CD14-positive monocyte (primary cell): ENCODE measurements at regions not wholly inside any gene's neighbourhood (a gene's known extent, or its start where the extent isn't known, plus 50 kb on each side); places are given as distances from the start of the nearest gene placed in this dataset.

Experiments used
- DNase-seq, 3 donors: peaks; one replicate each; pipeline ENCODE4 v3.0.0-alpha.2; 2011 to 2022
- H2AFZ ChIP-seq: 2 replicates; pipeline ENCODE4 v1.6.0; 2012; ENCODE audit warnings: mild to moderate bottlenecking, low read depth, low read length, inconsistent platforms; ENCODE audit not compliant: insufficient read depth, poor library complexity, severe bottlenecking
- H3K27ac ChIP-seq, 2 donors: 1 replicate in 1 of 2; 2 replicates in 1 of 2; pipeline ENCODE4 v1.5.1; 2012 to 2013; ENCODE audit warnings: low read length in 2 of 2, control low read depth in 1 of 2, inconsistent platforms in 1 of 2, low read depth in 1 of 2, mild to moderate bottlenecking in 1 of 2
- H3K27me3 ChIP-seq, 2 donors: one replicate each; pipeline versions ENCODE4 v1.6.0 to v1.6.1; 2011 to 2013; ENCODE audit warnings: low read length in 2 of 2; ENCODE audit not compliant: control insufficient read depth in 2 of 2, insufficient read depth in 2 of 2
- H3K36me3 ChIP-seq, 2 donors: replicated peaks in 1 of 2; 1 replicate in 1 of 2; 2 replicates in 1 of 2; pipeline versions ENCODE4 v1.5.1 to v1.6.1; 2012 to 2013; ENCODE audit warnings: low read length in 2 of 2, control low read depth in 1 of 2, inconsistent platforms in 1 of 2, mild to moderate bottlenecking in 1 of 2; ENCODE audit not compliant: insufficient read depth in 2 of 2, control insufficient read depth in 1 of 2
- H3K4me1 ChIP-seq, 2 donors: 1 replicate in 1 of 2; 2 replicates in 1 of 2; pipeline versions ENCODE4 v1.5.1 to v1.6.1; 2012 to 2013; ENCODE audit warnings: low read length in 2 of 2, control low read depth in 1 of 2, inconsistent platforms in 1 of 2, mild to moderate bottlenecking in 1 of 2, moderate library complexity in 1 of 2; ENCODE audit not compliant: insufficient read depth in 2 of 2, control insufficient read depth in 1 of 2
- H3K4me2 ChIP-seq: replicated peaks from 2 replicates; pipeline ENCODE3; 2012; ENCODE audit warnings: low read length, moderate library complexity, mild to moderate bottlenecking; ENCODE audit not compliant: poor library complexity, severe bottlenecking; ENCODE audit errors: extremely low read depth
- H3K4me3 ChIP-seq, 3 experiments: fragments of 200-600 bp in 1 of 3; sonication (generic) in 1 of 3; replicated peaks in 1 of 3; 1 replicate in 2 of 3; 2 replicates in 1 of 3; pipeline ENCODE4 v1.5.1; 2011 to 2013; ENCODE audit warnings: low read length in 3 of 3, mild to moderate bottlenecking in 3 of 3, control low read depth in 2 of 3, low read depth in 2 of 3, inconsistent platforms in 1 of 3, moderate library complexity in 1 of 3
- H3K79me2 ChIP-seq: 2 replicates; pipeline ENCODE4 v1.6.0; 2012; ENCODE audit warnings: mild to moderate bottlenecking, control low read depth, inconsistent platforms, low read length, moderate library complexity; ENCODE audit not compliant: insufficient read depth
- H3K9ac ChIP-seq: 2 replicates; pipeline ENCODE4 v1.6.0; 2017; ENCODE audit warnings: low read length, mild to moderate bottlenecking; ENCODE audit not compliant: insufficient read depth, poor library complexity, severe bottlenecking
- H3K9me3 ChIP-seq, 2 donors: replicated peaks in 1 of 2; 1 replicate in 1 of 2; 2 replicates in 1 of 2; pipeline versions ENCODE4 v1.5.1 to v1.6.1; 2012 to 2013; ENCODE audit warnings: low read length in 2 of 2, control low read depth in 1 of 2; ENCODE audit not compliant: control insufficient read depth in 1 of 2, insufficient read depth in 1 of 2
- H4K20me1 ChIP-seq: 2 replicates; pipeline ENCODE4 v1.6.0; 2012; ENCODE audit warnings: mild to moderate bottlenecking, low read length, control low read depth, moderate library complexity; ENCODE audit not compliant: insufficient read depth
- H3K27ac Mint-ChIP-seq, 7 donors: one replicate each; pipeline ENCODE4 v1.8.0; 2020; ENCODE audit warnings: mild to moderate bottlenecking in 7 of 7, mixed read lengths in 7 of 7, moderate library complexity in 6 of 7, inconsistent platforms in 2 of 7
- H3K27me3 Mint-ChIP-seq, 3 donors: one replicate each; pipeline ENCODE4 v1.8.0; 2021 to 2022; ENCODE audit warnings: low read depth in 3 of 3, mild to moderate bottlenecking in 3 of 3, mixed read lengths in 3 of 3, moderate library complexity in 3 of 3, inconsistent platforms in 1 of 3
- H3K36me3 Mint-ChIP-seq, 2 donors: one replicate each; pipeline ENCODE4 v1.8.0; 2020; ENCODE audit warnings: mixed read lengths in 2 of 2, inconsistent platforms in 1 of 2, mild to moderate bottlenecking in 1 of 2
- H3K4me1 Mint-ChIP-seq: one replicate; pipeline ENCODE4 v1.8.0; 2020; ENCODE audit warnings: mild to moderate bottlenecking, mixed read lengths
- H3K4me3 Mint-ChIP-seq, 2 donors: one replicate each; pipeline ENCODE4 v1.8.0; 2020; ENCODE audit warnings: mild to moderate bottlenecking in 2 of 2, mixed read lengths in 2 of 2, moderate library complexity in 1 of 2
- H3K9me3 Mint-ChIP-seq, 7 donors: one replicate each; pipeline ENCODE4 v1.8.0; 2020 to 2022; ENCODE audit warnings: mixed read lengths in 7 of 7, mild to moderate bottlenecking in 6 of 7, moderate library complexity in 6 of 7, inconsistent platforms in 2 of 7
- WGBS: methylation state at CpG from one replicate; pipeline ENCODE4 v1.1.5; 2013; ENCODE audit warnings: missing lambda C conversion rate; ENCODE audit not compliant: insufficient coverage; 5-methylcytosine and 5-hydroxymethylcytosine counted together
- intact Hi-C, 2 donors: fragments of 100-400 bp; cut with micrococcal nuclease; formaldehyde crosslinking; loops; one replicate each; pipeline versions ENCODE4 v1.15.0 to v1.15.1; 2023
- TF ChIP-seq, protein P1 (sequence below): fragments of 200-600 bp; IDR thresholded peaks from one replicate; pipeline ENCODE4 v1.8.0; 2022; ENCODE audit warnings: antibody characterized with exemption, mild to moderate bottlenecking

DNA sequence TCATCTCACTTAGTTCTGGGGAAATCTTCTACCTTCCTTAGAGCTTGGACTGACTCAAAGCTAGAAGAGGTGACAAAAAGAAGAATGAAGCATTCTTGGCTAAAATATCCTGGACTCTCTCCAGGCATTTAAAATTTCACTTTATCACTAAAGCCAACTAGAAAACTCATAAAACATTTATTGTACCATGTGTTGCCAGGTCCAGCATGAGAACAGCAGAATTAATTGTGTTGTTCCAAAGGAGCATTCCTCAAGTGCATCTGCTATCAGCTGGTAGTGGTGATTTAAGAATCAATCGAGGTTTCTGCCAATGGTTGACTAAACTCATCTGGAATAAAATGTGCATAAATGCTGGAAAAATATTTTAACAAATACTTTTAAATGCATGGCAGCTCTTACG is 147.3 kb upstream of the SSTR4 start:
- Histone ChIP-seq H3K9ac (no peak overlapping the region), H3K27me3 (no peaks in the 10 kb centered on the region), H3K79me2 (no peaks in the 10 kb centered on the region), H3K4me2 (no peak overlapping the region), H3K27ac (no peak overlapping the region), H3K4me1 (no peaks in the 10 kb centered on the region), H2AFZ (no peak overlapping the region), H3K36me3 (no peaks in the 10 kb centered on the region), H3K4me3 (no peak overlapping the region), H4K20me1 (no peaks in the 10 kb centered on the region), H3K9me3 (peaks cover 0 to 6% of the 10 kb centered on the region in 2 donors)
- no peaks in the 10 kb centered on the region for H3K36me3 Mint-ChIP-seq
- H3K4me3 Mint-ChIP-seq = no peak overlapping the region
- H3K4me1 Mint-ChIP-seq = no peaks in the 10 kb centered on the region
- H3K27me3 Mint-ChIP-seq = peaks cover 0 to 14% (median 1%) of the 10 kb centered on the region in 3 donors
- no peak overlapping the region for H3K27ac Mint-ChIP-seq
- TF ChIP-seq, protein P1, sequence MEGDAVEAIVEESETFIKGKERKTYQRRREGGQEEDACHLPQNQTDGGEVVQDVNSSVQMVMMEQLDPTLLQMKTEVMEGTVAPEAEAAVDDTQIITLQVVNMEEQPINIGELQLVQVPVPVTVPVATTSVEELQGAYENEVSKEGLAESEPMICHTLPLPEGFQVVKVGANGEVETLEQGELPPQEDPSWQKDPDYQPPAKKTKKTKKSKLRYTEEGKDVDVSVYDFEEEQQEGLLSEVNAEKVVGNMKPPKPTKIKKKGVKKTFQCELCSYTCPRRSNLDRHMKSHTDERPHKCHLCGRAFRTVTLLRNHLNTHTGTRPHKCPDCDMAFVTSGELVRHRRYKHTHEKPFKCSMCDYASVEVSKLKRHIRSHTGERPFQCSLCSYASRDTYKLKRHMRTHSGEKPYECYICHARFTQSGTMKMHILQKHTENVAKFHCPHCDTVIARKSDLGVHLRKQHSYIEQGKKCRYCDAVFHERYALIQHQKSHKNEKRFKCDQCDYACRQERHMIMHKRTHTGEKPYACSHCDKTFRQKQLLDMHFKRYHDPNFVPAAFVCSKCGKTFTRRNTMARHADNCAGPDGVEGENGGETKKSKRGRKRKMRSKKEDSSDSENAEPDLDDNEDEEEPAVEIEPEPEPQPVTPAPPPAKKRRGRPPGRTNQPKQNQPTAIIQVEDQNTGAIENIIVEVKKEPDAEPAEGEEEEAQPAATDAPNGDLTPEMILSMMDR = no peak
- no CpG with 5 or more reads among the region's 2 CpGs for WGBS
- DNase-seq = no peak
- intact Hi-C loops = no loop called here
- H3K9me3 Mint-ChIP-seq = peaks cover 5 to 17% (median 8%) of the 10 kb centered on the region in 7 donors

DNA sequence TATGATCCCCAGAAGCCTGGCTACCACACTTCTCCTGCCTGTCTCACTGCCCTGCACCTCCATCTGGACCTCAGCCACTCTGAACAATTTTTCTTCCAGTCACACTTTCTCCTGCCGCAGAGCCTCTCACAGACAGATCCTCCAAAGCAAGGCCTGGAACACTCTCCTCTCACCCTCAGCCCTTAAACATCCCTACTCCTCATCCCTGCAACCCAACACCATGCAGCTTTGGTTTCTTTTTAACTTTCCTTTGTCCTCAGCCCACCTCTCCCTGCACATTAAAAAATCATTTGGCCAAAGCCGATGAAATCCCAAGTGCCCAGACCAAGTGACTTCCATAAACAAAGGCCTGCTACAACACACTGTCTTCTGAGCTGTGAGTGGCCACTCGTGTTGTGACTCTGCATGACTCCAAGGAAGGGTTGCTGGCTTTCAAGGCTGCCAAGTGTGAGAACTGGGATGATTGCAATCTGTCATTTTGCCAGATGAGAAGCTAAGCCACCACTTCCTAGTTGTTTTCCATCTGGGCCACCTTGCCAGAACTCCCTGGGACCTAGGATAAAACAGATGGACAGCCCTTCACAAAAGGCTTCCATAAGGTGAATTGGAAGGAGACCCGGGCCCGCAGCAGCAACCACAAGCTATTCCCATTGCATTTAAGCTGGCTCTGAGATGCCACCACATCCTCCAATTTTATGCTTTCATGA is 144.4 kb upstream of the SSTR4 start:
- no peaks in the 10 kb centered on the region for H3K27me3 ChIP-seq
- TF ChIP-seq, protein P1 = no peak
- 96% methylated on average over 3 of the region's 5 CpGs for WGBS

More for the DNA sequence above, 144.4 kb upstream of the SSTR4 start:
- Mint-ChIP-seq H3K27me3 (peaks cover 1 to 14% (median 2%) of the 10 kb centered on the region in 3 donors), H3K27ac (no peak overlapping the region), H3K36me3 (no peaks in the 10 kb centered on the region), H3K4me3 (no peak overlapping the region), H3K4me1 (no peaks in the 10 kb centered on the region), H3K9me3 (peaks cover 4 to 12% (median 5%) of the 10 kb centered on the region in 7 donors)
- Histone ChIP-seq H3K9me3 (peaks cover 0 to 4% of the 10 kb centered on the region in 2 donors), H3K4me3 (no peak overlapping the region), H2AFZ (no peak overlapping the region), H3K4me1 (no peaks in the 10 kb centered on the region), H3K4me2 (no peak overlapping the region), H4K20me1 (no peaks in the 10 kb centered on the region), H3K36me3 (no peaks in the 10 kb centered on the region), H3K27ac (no peak overlapping the region), H3K9ac (no peak overlapping the region), H3K79me2 (no peaks in the 10 kb centered on the region)
- no peak for DNase-seq
- intact Hi-C loops = no loop called here
